ENCODE measurements at regions not wholly inside any gene's neighbourhood (a gene's known extent, or its start where the extent isn't known, plus 50 kb on each side); places are given as distances from the start of the nearest gene placed in this dataset.

DNA sequence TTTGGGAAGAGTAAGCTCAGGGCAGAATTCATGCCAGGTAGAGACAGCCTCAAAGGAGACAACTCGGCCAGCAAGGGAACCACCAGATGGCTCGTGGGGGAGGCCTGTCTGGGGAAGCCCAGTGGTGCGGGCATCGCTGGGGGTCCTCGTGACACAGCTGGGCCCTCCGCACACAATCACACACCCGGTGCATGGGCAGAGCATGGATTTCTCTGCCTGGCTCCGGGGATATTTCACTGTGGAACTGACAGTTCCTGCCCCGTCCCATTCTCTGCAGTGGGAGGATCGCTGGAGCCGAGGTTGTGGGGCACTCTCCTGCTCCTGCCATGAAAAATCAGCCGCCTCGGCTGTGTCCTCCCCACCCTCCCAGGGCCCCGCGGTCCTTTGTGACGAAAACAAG is 108.0 kb downstream of the CRYAA start:
- TF ChIP-seq, protein P1, sequence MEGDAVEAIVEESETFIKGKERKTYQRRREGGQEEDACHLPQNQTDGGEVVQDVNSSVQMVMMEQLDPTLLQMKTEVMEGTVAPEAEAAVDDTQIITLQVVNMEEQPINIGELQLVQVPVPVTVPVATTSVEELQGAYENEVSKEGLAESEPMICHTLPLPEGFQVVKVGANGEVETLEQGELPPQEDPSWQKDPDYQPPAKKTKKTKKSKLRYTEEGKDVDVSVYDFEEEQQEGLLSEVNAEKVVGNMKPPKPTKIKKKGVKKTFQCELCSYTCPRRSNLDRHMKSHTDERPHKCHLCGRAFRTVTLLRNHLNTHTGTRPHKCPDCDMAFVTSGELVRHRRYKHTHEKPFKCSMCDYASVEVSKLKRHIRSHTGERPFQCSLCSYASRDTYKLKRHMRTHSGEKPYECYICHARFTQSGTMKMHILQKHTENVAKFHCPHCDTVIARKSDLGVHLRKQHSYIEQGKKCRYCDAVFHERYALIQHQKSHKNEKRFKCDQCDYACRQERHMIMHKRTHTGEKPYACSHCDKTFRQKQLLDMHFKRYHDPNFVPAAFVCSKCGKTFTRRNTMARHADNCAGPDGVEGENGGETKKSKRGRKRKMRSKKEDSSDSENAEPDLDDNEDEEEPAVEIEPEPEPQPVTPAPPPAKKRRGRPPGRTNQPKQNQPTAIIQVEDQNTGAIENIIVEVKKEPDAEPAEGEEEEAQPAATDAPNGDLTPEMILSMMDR (IDR thresholded peaks at IDR 0.05 in 8 of 11, conservative IDR thresholded peaks at IDR 0.05 in 3 of 11), result no peak
- no peak for TF ChIP-seq POLR2A (IDR thresholded peaks at IDR 0.05)
